ENCODE measurements at regions not wholly inside any gene's neighbourhood (a gene's known extent, or its start where the extent isn't known, plus 50 kb on each side); places are given as distances from the start of the nearest gene placed in this dataset.

DNA sequence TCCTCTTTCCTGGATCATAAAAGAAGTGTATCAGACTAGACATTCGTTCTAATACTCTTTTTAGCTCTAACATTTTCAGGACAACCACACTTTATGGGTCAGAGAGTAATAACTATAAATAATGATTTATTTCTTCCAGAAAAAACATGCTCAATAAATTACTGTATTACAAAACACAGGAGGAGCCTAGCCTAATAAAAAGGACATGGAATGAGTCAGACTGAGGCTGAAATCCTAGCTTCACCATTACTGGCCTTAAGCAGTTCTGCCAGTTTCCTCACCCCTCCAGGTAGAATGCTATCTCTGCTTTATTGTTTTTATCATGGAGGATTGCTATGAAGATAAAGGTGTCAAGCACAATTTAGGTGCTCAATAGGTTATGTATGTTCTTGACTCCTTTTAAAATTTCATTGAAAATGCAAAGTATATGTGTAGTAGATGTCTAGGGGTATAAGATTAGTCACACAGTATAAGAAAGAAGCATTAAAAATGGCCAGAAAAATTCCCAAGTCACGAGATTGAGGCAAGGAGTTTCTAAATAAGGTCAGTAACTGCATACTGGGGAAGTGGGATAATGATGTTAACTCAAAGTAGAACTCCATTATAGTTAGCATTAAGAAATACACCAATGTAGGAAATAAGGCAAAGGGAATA, 105.5 kb upstream of the NEUROD1 start (continued):
- peak; percentile 22 to 41; a peak in 2 of 4 replicates for TF ChIP-seq EP300 (IDR thresholded peaks at IDR 0.05; ENCODE audit: borderline replicate concordance in 1 of 2, low read depth in 1 of 2, low read length in 1 of 2)

DNA sequence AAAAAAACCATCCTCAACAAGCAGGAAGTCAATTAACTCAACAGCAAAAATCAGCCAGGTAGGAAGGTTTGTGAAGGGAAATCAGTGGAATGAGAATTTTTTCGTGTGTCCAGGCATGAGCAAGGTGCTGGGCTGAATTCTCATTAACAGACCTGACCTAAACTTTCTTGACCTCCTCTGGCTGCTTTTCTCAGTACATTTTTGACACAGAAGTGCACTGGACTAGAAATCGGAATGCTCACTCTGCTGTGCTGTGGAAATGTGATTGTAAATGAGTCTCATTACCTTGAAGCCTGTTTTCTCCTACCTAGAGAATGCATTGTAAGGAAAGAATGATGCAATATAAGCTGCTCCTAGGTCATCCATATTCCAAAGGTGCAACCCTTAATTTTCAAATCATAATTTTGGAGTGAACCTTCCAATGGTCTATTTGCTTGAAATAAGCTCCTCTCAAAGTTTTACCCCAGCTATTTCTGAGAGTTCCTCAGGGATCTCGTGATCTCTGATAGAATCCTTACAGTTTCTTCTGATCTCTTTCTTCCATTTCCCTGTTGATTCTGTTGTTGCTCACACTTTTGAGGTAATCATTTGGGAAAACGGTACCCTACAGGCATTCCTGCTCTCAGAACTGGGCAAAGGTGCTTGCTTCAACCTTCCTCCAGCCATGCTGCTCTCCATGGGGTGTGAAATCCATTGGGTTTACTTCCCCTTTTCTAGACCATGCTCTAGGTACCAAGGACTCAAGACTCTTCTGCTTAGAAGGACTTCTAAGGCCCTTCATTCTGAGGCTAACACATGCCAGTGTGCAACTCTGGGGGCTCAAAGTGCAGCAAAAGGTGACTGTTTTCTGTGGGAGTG, 104.9 kb upstream of the ITPRID2 start:
- Histone ChIP-seq H3K4me2 (no peak overlapping the region), H3F3A (replicated peaks; ENCODE audit: insufficient read depth) (peaks cover 24% of the 10 kb centered on the region), H3K27me3 (ENCODE audit: insufficient read depth) (no peaks in the 10 kb centered on the region), H3K4me3 (ENCODE audit: low read depth in 2 of 2, low read length in 1 of 2) (no peak overlapping the region), H3K9me3 (no peaks in the 10 kb centered on the region), H3K79me2 (ENCODE audit: insufficient read depth) (no peaks in the 10 kb centered on the region), H2AFZ (ENCODE audit: low read depth) (no peak overlapping the region), H3K9me2 (no peaks in the 10 kb centered on the region), H3K36me3 (replicated peaks in 1 of 2; ENCODE audit: control insufficient read depth in 1 of 2, insufficient read depth in 2 of 2, low read length in 1 of 2) (no peaks in the 10 kb centered on the region), H4K20me1 (ENCODE audit: insufficient read depth) (no peaks in the 10 kb centered on the region), H3K27ac (ENCODE audit: low read depth in 2 of 2, low read length in 1 of 2) (peak overlapping the region in 1 of 2 experiments; percentile 60; a peak in 2 of 4 replicates), H3K4me1 (ENCODE audit: control insufficient read depth in 1 of 2, insufficient read depth in 2 of 2, low read depth in 1 of 2, low read length in 1 of 2) (peaks cover 0 to 49% of the 10 kb centered on the region in 2 experiments; a peak in 3 of 4 replicates), H3K9ac (no peak overlapping the region)
- TF ChIP-seq, protein P1, sequence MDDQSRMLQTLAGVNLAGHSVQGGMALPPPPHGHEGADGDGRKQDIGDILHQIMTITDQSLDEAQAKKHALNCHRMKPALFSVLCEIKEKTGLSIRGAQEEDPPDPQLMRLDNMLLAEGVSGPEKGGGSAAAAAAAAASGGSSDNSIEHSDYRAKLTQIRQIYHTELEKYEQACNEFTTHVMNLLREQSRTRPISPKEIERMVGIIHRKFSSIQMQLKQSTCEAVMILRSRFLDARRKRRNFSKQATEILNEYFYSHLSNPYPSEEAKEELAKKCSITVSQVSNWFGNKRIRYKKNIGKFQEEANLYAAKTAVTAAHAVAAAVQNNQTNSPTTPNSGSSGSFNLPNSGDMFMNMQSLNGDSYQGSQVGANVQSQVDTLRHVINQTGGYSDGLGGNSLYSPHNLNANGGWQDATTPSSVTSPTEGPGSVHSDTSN (IDR thresholded peaks at IDR 0.05), result no peak
- TF ChIP-seq GABPA (IDR thresholded peaks at IDR 0.05; ENCODE audit: low read depth), result no peak
- no peak for TF ChIP-seq EZH2phosphoT487 (IDR thresholded peaks at IDR 0.05; ENCODE audit: borderline replicate concordance, low read depth)
- no peak for TF ChIP-seq TCF12 (IDR thresholded peaks at IDR 0.05)
- no peak for TF ChIP-seq POLR2AphosphoS5 (IDR thresholded peaks at IDR 0.05; ENCODE audit: low read depth, low read length)
- 96% methylated on average over 4 of the region's 4 CpGs for WGBS (ENCODE audit: low lambda C conversion rate)
- DNase-seq, result no peak
- POLR2A ChIA-PET, result no interaction called here
- CTCF ChIA-PET, result interaction anchor here (0.7 kb wide), 1 partner anchor 10 kb away, joined by 3 read pairs; no protein-coding TSS in a partner anchor

DNA sequence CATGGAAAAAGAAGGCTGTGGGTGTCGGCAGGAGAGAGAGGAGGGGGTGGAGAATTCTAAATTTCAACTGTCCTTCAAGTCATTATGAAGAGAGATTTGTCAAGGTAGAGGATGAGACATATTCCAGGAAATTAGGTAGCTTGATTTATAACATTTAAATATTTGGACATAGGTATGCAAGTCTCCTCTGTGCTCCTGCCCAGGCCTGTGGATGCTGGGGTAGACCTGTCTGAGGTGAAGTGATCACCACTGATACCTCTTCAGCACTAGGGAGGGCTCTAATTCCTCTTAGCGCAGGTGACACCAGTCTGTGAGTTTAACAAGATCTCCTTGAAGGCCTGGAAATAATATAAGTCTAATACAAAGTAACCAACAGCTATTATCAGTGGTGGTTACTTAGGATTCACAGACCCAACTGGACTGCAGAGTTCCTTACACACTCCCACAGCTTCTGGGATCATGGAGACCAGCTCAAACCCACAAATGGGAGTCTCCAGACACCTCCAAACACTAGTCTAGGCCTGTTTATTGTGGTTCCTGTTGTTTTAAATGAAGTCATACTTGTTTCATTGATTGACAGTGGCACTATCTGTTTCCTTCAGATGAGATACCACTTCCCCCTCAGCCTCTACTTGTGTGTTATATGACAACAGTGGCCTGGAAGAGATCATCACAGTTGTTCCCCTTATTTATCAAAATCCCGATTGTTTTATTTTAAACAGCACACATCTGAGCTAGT, 104.1 kb upstream of the ITPRID2 start:
- H3K9me3 ChIP-seq, result no peaks in the 10 kb centered on the region
- no peaks in the 10 kb centered on the region for H4K20me1 ChIP-seq (ENCODE audit: insufficient read depth)
- no peak overlapping the region for H3K27ac ChIP-seq (ENCODE audit: low read depth in 2 of 2, low read length in 1 of 2)
- CTCF ChIA-PET, result interaction anchor here (0.7 kb wide), 1 partner anchor 11 kb away, joined by 3 read pairs; no protein-coding TSS in a partner anchor
- POLR2A ChIA-PET, result no interaction called here
- peaks cover 31% of the 10 kb centered on the region for H3F3A ChIP-seq (replicated peaks; ENCODE audit: insufficient read depth)
- H3K9ac ChIP-seq, result no peak overlapping the region
- no peak overlapping the region for H2AFZ ChIP-seq (ENCODE audit: low read depth)
- H3K9me2 ChIP-seq, result no peaks in the 10 kb centered on the region
- 89% methylated on average over 3 of the region's 3 CpGs for WGBS (ENCODE audit: low lambda C conversion rate)
- H3K79me2 ChIP-seq (ENCODE audit: insufficient read depth), result no peaks in the 10 kb centered on the region
- H3K36me3 ChIP-seq (replicated peaks in 1 of 2; ENCODE audit: control insufficient read depth in 1 of 2, insufficient read depth in 2 of 2, low read length in 1 of 2), result no peaks in the 10 kb centered on the region
- DNase-seq, result no peak
- no peak overlapping the region for H3K4me2 ChIP-seq
- no peaks in the 10 kb centered on the region for H3K27me3 ChIP-seq (ENCODE audit: insufficient read depth)
- H3K4me3 ChIP-seq (ENCODE audit: low read depth in 2 of 2, low read length in 1 of 2), result no peak overlapping the region
- H3K4me1 ChIP-seq (ENCODE audit: control insufficient read depth in 1 of 2, insufficient read depth in 2 of 2, low read depth in 1 of 2, low read length in 1 of 2), result peaks cover 0 to 46% of the 10 kb centered on the region in 2 experiments; a peak in 3 of 4 replicates
- no peak for TF ChIP-seq TEAD4 (IDR thresholded peaks at IDR 0.05; ENCODE audit: borderline replicate concordance, insufficient read depth)
- TF ChIP-seq YY1 (IDR thresholded peaks at IDR 0.05; ENCODE audit: low read depth), result no peak
- TF ChIP-seq, protein P2, sequence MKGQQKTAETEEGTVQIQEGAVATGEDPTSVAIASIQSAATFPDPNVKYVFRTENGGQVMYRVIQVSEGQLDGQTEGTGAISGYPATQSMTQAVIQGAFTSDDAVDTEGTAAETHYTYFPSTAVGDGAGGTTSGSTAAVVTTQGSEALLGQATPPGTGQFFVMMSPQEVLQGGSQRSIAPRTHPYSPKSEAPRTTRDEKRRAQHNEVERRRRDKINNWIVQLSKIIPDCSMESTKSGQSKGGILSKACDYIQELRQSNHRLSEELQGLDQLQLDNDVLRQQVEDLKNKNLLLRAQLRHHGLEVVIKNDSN (IDR thresholded peaks at IDR 0.05; ENCODE audit: borderline replicate concordance, low read depth), result no peak
- TF ChIP-seq, protein P3, sequence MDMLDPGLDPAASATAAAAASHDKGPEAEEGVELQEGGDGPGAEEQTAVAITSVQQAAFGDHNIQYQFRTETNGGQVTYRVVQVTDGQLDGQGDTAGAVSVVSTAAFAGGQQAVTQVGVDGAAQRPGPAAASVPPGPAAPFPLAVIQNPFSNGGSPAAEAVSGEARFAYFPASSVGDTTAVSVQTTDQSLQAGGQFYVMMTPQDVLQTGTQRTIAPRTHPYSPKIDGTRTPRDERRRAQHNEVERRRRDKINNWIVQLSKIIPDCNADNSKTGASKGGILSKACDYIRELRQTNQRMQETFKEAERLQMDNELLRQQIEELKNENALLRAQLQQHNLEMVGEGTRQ (IDR thresholded peaks at IDR 0.05; ENCODE audit: borderline replicate concordance, low read depth, low read length), result no peak
- TF ChIP-seq RFX5 (IDR thresholded peaks at IDR 0.05; ENCODE audit: low read length), result no peak
- TF ChIP-seq, protein P4, sequence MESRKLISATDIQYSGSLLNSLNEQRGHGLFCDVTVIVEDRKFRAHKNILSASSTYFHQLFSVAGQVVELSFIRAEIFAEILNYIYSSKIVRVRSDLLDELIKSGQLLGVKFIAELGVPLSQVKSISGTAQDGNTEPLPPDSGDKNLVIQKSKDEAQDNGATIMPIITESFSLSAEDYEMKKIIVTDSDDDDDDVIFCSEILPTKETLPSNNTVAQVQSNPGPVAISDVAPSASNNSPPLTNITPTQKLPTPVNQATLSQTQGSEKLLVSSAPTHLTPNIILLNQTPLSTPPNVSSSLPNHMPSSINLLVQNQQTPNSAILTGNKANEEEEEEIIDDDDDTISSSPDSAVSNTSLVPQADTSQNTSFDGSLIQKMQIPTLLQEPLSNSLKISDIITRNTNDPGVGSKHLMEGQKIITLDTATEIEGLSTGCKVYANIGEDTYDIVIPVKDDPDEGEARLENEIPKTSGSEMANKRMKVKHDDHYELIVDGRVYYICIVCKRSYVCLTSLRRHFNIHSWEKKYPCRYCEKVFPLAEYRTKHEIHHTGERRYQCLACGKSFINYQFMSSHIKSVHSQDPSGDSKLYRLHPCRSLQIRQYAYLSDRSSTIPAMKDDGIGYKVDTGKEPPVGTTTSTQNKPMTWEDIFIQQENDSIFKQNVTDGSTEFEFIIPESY (IDR thresholded peaks at IDR 0.05; ENCODE audit: borderline replicate concordance, low read depth), result no peak
- TF ChIP-seq MEF2A (IDR thresholded peaks at IDR 0.05; ENCODE audit: borderline replicate concordance, low read depth), result no peak
- no peak for TF ChIP-seq ELF1 (IDR thresholded peaks at IDR 0.05)
- no peak for TF ChIP-seq TAF1 (IDR thresholded peaks at IDR 0.05; ENCODE audit: borderline replicate concordance, low read depth, low read length)
- no peak for TF ChIP-seq POLR2AphosphoS5 (IDR thresholded peaks at IDR 0.05; ENCODE audit: low read depth, low read length)
- no peak for TF ChIP-seq GABPA (IDR thresholded peaks at IDR 0.05; ENCODE audit: low read depth)
- TF ChIP-seq TCF12 (IDR thresholded peaks at IDR 0.05), result no peak
- TF ChIP-seq MXI1 (IDR thresholded peaks at IDR 0.05; ENCODE audit: low read depth, low read length), result no peak
- no peak for TF ChIP-seq RAD21 (IDR thresholded peaks at IDR 0.05; ENCODE audit: low read length)
- no peak for TF ChIP-seq FOSL2 (IDR thresholded peaks at IDR 0.05; ENCODE audit: borderline replicate concordance, low read depth)

Data from SK-N-SH (cell line).